LNCAP (cell line): ENCODE measurements at regions not wholly inside any gene's neighbourhood (a gene's known extent, or its start where the extent isn't known, plus 50 kb on each side); places are given as distances from the start of the nearest gene placed in this dataset.

Experiments
- CTCF ChIP-seq: fragments of 450-650 bp; IDR thresholded peaks from 2 replicates; pipeline ENCODE4 v1.5.1; 2017; ENCODE audit warnings: mild to moderate bottlenecking

GRCh38 chr14:105883066-105884005 is 357.0 kb downstream of the TMEM121 start:
- no peak for TF ChIP-seq CTCF

DNA sequence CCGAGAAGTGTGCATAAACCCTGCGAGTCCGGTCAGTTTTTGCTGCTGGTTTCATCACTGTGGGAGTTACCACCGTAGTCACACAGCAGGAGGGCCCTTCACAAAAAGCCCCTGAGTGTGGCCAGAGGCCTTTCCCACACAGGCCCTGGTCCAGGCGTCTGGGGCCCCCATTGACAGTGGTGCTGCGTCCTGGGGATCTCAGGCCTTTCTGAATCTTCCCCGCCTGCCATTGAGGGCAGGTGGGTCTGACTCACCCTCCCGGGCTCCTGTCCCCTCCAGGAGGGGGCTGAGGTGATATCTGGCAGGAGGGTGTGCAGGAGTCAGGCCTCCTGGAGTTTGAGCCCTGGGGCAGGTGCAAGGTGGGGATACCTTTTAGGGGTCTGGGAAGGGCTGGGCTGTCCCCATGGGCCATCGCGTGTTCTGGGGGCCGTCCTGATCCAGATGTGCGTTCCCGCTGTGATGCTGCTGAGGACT is 358.5 kb downstream of the TMEM121 start:
- TF ChIP-seq CTCF: no peak

- no peak for TF ChIP-seq CTCF
Observed at GRCh38 chr14:105885561-105886320, 359.4 kb downstream of the TMEM121 start.

DNA sequence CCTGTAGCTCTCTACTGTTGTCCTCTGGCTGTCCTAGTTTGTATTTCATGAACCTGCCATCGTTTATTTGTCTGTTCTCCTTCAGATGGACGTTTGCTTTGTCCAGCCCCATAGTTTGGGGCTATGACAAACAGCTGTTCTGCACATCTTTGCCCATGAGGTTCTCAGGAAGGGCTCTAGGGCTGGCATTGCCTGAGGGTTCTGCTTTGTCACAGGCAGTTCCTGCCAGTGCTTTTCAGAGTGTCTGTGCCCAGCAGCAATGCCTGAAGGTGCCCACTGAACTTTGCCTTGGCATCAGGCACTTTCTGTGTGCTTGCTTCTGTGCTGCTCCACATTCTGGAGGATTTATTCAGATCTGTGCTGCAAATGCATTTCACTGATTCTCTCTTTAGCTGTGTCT is 361.3 kb downstream of the TMEM121 start:
- TF ChIP-seq CTCF: no peak

GRCh38 chr14:105888151-105888550 is 361.8 kb downstream of the TMEM121 start:
- TF ChIP-seq CTCF: no peak

- TF ChIP-seq CTCF: no peak
Observed at GRCh38 chr14:105888784-105889665, 362.6 kb downstream of the TMEM121 start.
